K562 (cell line): ENCODE measurements at regions not wholly inside any gene's neighbourhood (a gene's known extent, or its start where the extent isn't known, plus 50 kb on each side); places are given as distances from the start of the nearest gene placed in this dataset.

Experiments used
- ATAC-seq: fragments of 200-7000 bp; cut with Tn5 transposase; 3 replicates; pipeline ENCODE4 v1.9.1; 2020; ENCODE audit warnings: moderate library complexity
- BruUV-seq: library from RNA; stranded (reverse); fragments of 400-500 nt; replicated peaks from 2 replicates; lab custom pipeline; 2021; lab: Mats Ljungman, UMichigan
- CTCF ChIA-PET: fragments of 300-600 bp; formaldehyde crosslinking; extraction: SDS; loops from one replicate; lab custom pipeline; 2021; ENCODE audit warnings: low intra/inter-chr PET ratio; lab: Yijun Ruan, JAX
- POLR2A ChIA-PET: fragments of 300-600, 350-650 bp; sonication (Branson Sonifier 250); formaldehyde crosslinking; extraction: SDS; loops from one replicate; lab custom pipeline; 2021; ENCODE audit warnings: antibody characterized with exemption, inconsistent platforms; lab: Yijun Ruan, JAX
- DNase-seq, 4 experiments: peaks; one replicate each; pipeline versions ENCODE4 v3.0.0 to v3.0.0-alpha.2; 2011 to 2018; ENCODE audit warnings: low spot score in 3 of 4, mixed read lengths in 3 of 4; ENCODE audit errors: extremely low read depth in 1 of 4
- FAIRE-seq: peaks from 2 replicates; lab custom pipeline; 2011; peaks lifted over from hg19 to GRCh38; lab: Jason Lieb, UNC
- H2AFZ ChIP-seq: 2 replicates; pipeline ENCODE4 v1.6.0; 2011; ENCODE audit warnings: low read depth, low read length, control low read depth, inconsistent platforms
- H3K27ac ChIP-seq: fragments of 200-600 bp; 3 replicates; pipeline ENCODE4 v1.8.0; 2011; ENCODE audit warnings: low read depth, mild to moderate bottlenecking, control low read depth, inconsistent platforms, low read length, moderate library complexity, mixed read lengths; ENCODE audit errors: extremely low read depth
- H3K27me3 ChIP-seq, 2 experiments: fragments of 300-600 bp in 1 of 2; 2 replicates in 1 of 2; 3 replicates in 1 of 2; pipeline versions ENCODE4 v1.6.0 to v1.8.0; 2011; ENCODE audit warnings: inconsistent platforms in 2 of 2, low read length in 2 of 2, mild to moderate bottlenecking in 1 of 2, mixed read lengths in 1 of 2, moderate library complexity in 1 of 2; ENCODE audit not compliant: control insufficient read depth in 2 of 2, insufficient read depth in 2 of 2
- H3K36me3 ChIP-seq: fragments of 300-600 bp; 3 replicates; pipeline ENCODE4 v1.8.0; 2011; ENCODE audit warnings: mild to moderate bottlenecking, low read length, inconsistent platforms; ENCODE audit not compliant: control insufficient read depth, insufficient read depth
- H3K4me1 ChIP-seq, 2 experiments: fragments of 200-600 bp in 1 of 2; replicated peaks in 1 of 2; 2 replicates in 1 of 2; 3 replicates in 1 of 2; pipeline versions ENCODE4 v1.5.1 to v1.8.0; 2011; ENCODE audit warnings: inconsistent platforms in 2 of 2, low read length in 2 of 2, mild to moderate bottlenecking in 1 of 2, mixed read lengths in 1 of 2, moderate library complexity in 1 of 2; ENCODE audit not compliant: control insufficient read depth in 2 of 2, insufficient read depth in 2 of 2
- H3K4me2 ChIP-seq: 2 replicates; pipeline ENCODE4 v1.6.1; 2011; ENCODE audit warnings: low read length, control low read depth, inconsistent platforms, mixed read lengths; ENCODE audit not compliant: insufficient read depth
- H3K4me3 ChIP-seq: fragments of 200-600 bp; sonication (generic), shearing (Covaris generic); 2 replicates; pipeline ENCODE4 v1.5.1; 2016; ENCODE audit warnings: control low read depth, inconsistent platforms
- H3K79me2 ChIP-seq: fragments of 200-600 bp; 3 replicates; pipeline ENCODE4 v1.8.0; 2011; ENCODE audit warnings: low read length, inconsistent platforms; ENCODE audit not compliant: control insufficient read depth, insufficient read depth
- H3K9ac ChIP-seq, 2 experiments: 2 replicates each; pipeline versions ENCODE4 v1.6.0 to v1.6.1; 2011; ENCODE audit warnings: low read depth in 2 of 2, low read length in 2 of 2, control low read depth in 1 of 2, inconsistent platforms in 1 of 2, mild to moderate bottlenecking in 1 of 2, mixed read lengths in 1 of 2; ENCODE audit not compliant: insufficient read depth in 1 of 2
- H3K9me1 ChIP-seq: one replicate; pipeline ENCODE4 v1.6.0; 2011; ENCODE audit warnings: inconsistent platforms, mild to moderate bottlenecking, low read length, moderate library complexity; ENCODE audit not compliant: control insufficient read depth, insufficient read depth
- H3K9me3 ChIP-seq: replicated peaks from 2 replicates; pipeline ENCODE4 v1.5.1; 2011; ENCODE audit warnings: low read depth, low read length, inconsistent platforms; ENCODE audit not compliant: control insufficient read depth, insufficient read depth
- H4K20me1 ChIP-seq: replicated peaks from 2 replicates; pipeline ENCODE4 v1.6.1; 2011; ENCODE audit warnings: low read length, inconsistent platforms, mixed read lengths; ENCODE audit not compliant: control insufficient read depth, insufficient read depth
- BCLAF1 ChIP-seq, 2 experiments: fragments of 450-650 bp in 1 of 2; IDR thresholded peaks; 2 replicates each; pipeline ENCODE4 v1.6.1; 2011 to 2017; ENCODE audit warnings: low read depth in 2 of 2, antibody characterized with exemption in 1 of 2, borderline replicate concordance in 1 of 2, low read length in 1 of 2, mild to moderate bottlenecking in 1 of 2, mixed read lengths in 1 of 2; ENCODE audit not compliant: control insufficient read depth in 1 of 2
- HNRNPUL1 ChIP-seq: fragments of 200-400 bp; formaldehyde crosslinking; IDR thresholded peaks from 2 replicates; pipeline ENCODE4 v1.6.1; 2017; ENCODE audit warnings: low read length
- KDM1A ChIP-seq, 2 experiments: fragments of 450-650 bp; IDR thresholded peaks; 2 replicates each; pipeline ENCODE4 v1.6.1; 2016; ENCODE audit warnings: mild to moderate bottlenecking in 2 of 2
- KLF13 ChIP-seq: fragments of 450-650 bp; IDR thresholded peaks from 2 replicates; pipeline ENCODE4 v1.6.1; 2016; ENCODE audit warnings: missing genetic modification characterization, low read depth, mild to moderate bottlenecking, missing compliant biosample characterization, moderate library complexity, borderline replicate concordance
- NR2C2 ChIP-seq, 2 experiments: fragments of 200-800 bp in 1 of 2; sonication (Bioruptor generic) in 1 of 2; sonication (generic) in 1 of 2; formaldehyde crosslinking in 1 of 2; IDR thresholded peaks; 2 replicates each; pipeline versions ENCODE4 v1.6.1 to v1.8.0; 2016 to 2022; ENCODE audit warnings: mild to moderate bottlenecking in 1 of 2, missing compliant biosample characterization in 1 of 2, missing genetic modification characterization in 1 of 2, missing genetic modification reagents in 1 of 2
- PCBP2 ChIP-seq: fragments of 200-400 bp; formaldehyde crosslinking; IDR thresholded peaks from 2 replicates; pipeline ENCODE4 v1.6.1; 2018; ENCODE audit warnings: low read length, low read depth, mild to moderate bottlenecking, moderate library complexity; ENCODE audit not compliant: poor library complexity, severe bottlenecking
- PHB ChIP-seq: fragments of 250-450 bp; sonication (Bioruptor Pico); IDR thresholded peaks from 2 replicates; pipeline ENCODE4 v1.5.0; 2021
- USF1 ChIP-seq: sonication (generic); formaldehyde crosslinking; IDR thresholded peaks from 2 replicates; pipeline ENCODE4 v1.9.0; 2022; ENCODE audit warnings: mild to moderate bottlenecking, missing genetic modification reagents
- ZNF184 ChIP-seq: sonication (generic); formaldehyde crosslinking; IDR thresholded peaks from 2 replicates; pipeline ENCODE4 v1.5.0; 2020; ENCODE audit warnings: missing genetic modification reagents
- WGBS: fragments of 100-300 bp; shearing (Covaris generic); methylation state at CpG from one replicate; pipeline ENCODE4 v1.1.6; 2016; ENCODE audit warnings: low coverage, mixed read lengths; ENCODE audit not compliant: insufficient coverage; ENCODE audit errors: missing lambda C conversion rate; 5-methylcytosine and 5-hydroxymethylcytosine counted together
- in situ Hi-C: fragments of 300-500 bp; cut with MboI; formaldehyde crosslinking; loops from 4 replicates; pipeline ENCODE4 v1.15.0; 2018; ENCODE audit warnings: inconsistent platforms, mixed read lengths
- intact Hi-C: fragments of 100-400 bp; cut with micrococcal nuclease; formaldehyde crosslinking; loops from 2 replicates; pipeline ENCODE4 v1.14.2; 2022
- TF ChIP-seq, protein P1 (sequence below): IDR thresholded peaks from 2 replicates; pipeline ENCODE4 v1.6.1; 2011; ENCODE audit warnings: borderline replicate concordance, low read depth, mild to moderate bottlenecking, moderate library complexity, low read length; ENCODE audit not compliant: insufficient read depth, poor library complexity, severe bottlenecking
- TF ChIP-seq, protein P2 (sequence below), 2 experiments: fragments of 450-650 bp in 1 of 2; sonication (generic) in 1 of 2; formaldehyde crosslinking; conservative IDR thresholded peaks; 2 replicates each; pipeline versions ENCODE4 v1.4.0 to v1.8.1; 2020 to 2022; ENCODE audit warnings: mild to moderate bottlenecking in 1 of 2, missing genetic modification reagents in 1 of 2
- TF ChIP-seq, protein P3 (sequence below): fragments of 250-450 bp; sonication (Bioruptor Pico); IDR thresholded peaks from 2 replicates; pipeline ENCODE4 v1.8.0; 2021; ENCODE audit warnings: mild to moderate bottlenecking, moderate library complexity

GRCh38 chr6:25085756-25086155 is 150.0 kb upstream of the RIPOR2 start:
- H4K20me1 ChIP-seq: no peaks in the 10 kb centered on the region
- no peaks in the 10 kb centered on the region for H3K36me3 ChIP-seq
- no peak overlapping the region for H3K9ac ChIP-seq
- FAIRE-seq (no peak), DNase-seq (no peak), ATAC-seq (no peak)
- H2AFZ ChIP-seq: no peak overlapping the region
- no peak overlapping the region for H3K27ac ChIP-seq
- intact Hi-C loops (loop anchor here (10.0 kb wide), 1 partner anchor 519 kb away; no protein-coding TSS in a partner anchor), in situ Hi-C loops (no loop called here)
- WGBS: 0% methylated on average over 1 of the region's 1 CpG
- no peak overlapping the region for H3K4me2 ChIP-seq
- peaks cover 7 to 19% of the 10 kb centered on the region in 2 experiments for H3K27me3 ChIP-seq
- POLR2A ChIA-PET: interaction anchor here (0.9 kb wide), 1 partner anchor 10 kb away, joined by 3 read pairs; no protein-coding TSS in a partner anchor
- H3K9me1 ChIP-seq: no peaks in the 10 kb centered on the region
- H3K4me1 ChIP-seq: no peaks in the 10 kb centered on the region
- no peaks in the 10 kb centered on the region for H3K79me2 ChIP-seq
- no peaks in the 10 kb centered on the region for H3K9me3 ChIP-seq
- BruUV-seq: no TSS peak
- no peak overlapping the region for H3K4me3 ChIP-seq
- CTCF ChIA-PET: no interaction called here
- no peak for TF ChIP-seq USF1 (CRISPR knock-in tag)
- no peak for TF ChIP-seq PCBP2
- TF ChIP-seq, protein P1, sequence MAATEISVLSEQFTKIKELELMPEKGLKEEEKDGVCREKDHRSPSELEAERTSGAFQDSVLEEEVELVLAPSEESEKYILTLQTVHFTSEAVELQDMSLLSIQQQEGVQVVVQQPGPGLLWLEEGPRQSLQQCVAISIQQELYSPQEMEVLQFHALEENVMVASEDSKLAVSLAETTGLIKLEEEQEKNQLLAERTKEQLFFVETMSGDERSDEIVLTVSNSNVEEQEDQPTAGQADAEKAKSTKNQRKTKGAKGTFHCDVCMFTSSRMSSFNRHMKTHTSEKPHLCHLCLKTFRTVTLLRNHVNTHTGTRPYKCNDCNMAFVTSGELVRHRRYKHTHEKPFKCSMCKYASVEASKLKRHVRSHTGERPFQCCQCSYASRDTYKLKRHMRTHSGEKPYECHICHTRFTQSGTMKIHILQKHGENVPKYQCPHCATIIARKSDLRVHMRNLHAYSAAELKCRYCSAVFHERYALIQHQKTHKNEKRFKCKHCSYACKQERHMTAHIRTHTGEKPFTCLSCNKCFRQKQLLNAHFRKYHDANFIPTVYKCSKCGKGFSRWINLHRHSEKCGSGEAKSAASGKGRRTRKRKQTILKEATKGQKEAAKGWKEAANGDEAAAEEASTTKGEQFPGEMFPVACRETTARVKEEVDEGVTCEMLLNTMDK: no peak
- TF ChIP-seq, protein P2, sequence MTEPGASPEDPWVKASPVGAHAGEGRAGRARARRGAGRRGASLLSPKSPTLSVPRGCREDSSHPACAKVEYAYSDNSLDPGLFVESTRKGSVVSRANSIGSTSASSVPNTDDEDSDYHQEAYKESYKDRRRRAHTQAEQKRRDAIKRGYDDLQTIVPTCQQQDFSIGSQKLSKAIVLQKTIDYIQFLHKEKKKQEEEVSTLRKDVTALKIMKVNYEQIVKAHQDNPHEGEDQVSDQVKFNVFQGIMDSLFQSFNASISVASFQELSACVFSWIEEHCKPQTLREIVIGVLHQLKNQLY (CRISPR knock-in tag; conservative IDR thresholded peaks at IDR 0.05): no peak
- TF ChIP-seq HNRNPUL1: no peak
- TF ChIP-seq KLF13 (tag): no peak
- TF ChIP-seq, protein P3, sequence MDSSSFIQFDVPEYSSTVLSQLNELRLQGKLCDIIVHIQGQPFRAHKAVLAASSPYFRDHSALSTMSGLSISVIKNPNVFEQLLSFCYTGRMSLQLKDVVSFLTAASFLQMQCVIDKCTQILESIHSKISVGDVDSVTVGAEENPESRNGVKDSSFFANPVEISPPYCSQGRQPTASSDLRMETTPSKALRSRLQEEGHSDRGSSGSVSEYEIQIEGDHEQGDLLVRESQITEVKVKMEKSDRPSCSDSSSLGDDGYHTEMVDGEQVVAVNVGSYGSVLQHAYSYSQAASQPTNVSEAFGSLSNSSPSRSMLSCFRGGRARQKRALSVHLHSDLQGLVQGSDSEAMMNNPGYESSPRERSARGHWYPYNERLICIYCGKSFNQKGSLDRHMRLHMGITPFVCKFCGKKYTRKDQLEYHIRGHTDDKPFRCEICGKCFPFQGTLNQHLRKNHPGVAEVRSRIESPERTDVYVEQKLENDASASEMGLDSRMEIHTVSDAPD: no peak
- no peak for TF ChIP-seq BCLAF1 (IDR thresholded peaks at IDR 0.05; ENCODE audit: borderline replicate concordance in 1 of 2, control insufficient read depth in 1 of 2, low read depth in 2 of 2, low read length in 1 of 2)
- TF ChIP-seq PHB (CRISPR knock-in tag): no peak
- no peak for TF ChIP-seq NR2C2 (CRISPR knock-in tag; IDR thresholded peaks at IDR 0.05)
- no peak for TF ChIP-seq NR2C2 (tag; IDR thresholded peaks at IDR 0.05)
- TF ChIP-seq ZNF184 (CRISPR knock-in tag): no peak
- no peak for TF ChIP-seq KDM1A (IDR thresholded peaks at IDR 0.05)
